DOHH2 (cell line): ENCODE measurements at regions not wholly inside any gene's neighbourhood (a gene's known extent, or its start where the extent isn't known, plus 50 kb on each side); places are given as distances from the start of the nearest gene placed in this dataset.

Experiments used
- EZH2phosphoT487 ChIP-seq: fragments of 200-600 bp; sonication (generic); IDR thresholded peaks from 2 replicates; pipeline ENCODE4 v1.6.1; 2017; ENCODE audit warnings: borderline replicate concordance, mild to moderate bottlenecking, antibody characterized with exemption, low read length, moderate library complexity, mixed read lengths
- TF ChIP-seq, protein P1 (sequence below): fragments of 200-600 bp; sonication (generic); IDR thresholded peaks from one replicate; pipeline ENCODE4 v1.5.1; 2014; ENCODE audit warnings: antibody characterized with exemption, mild to moderate bottlenecking, low read depth, low read length; ENCODE audit not compliant: poor library complexity, severe bottlenecking

DNA sequence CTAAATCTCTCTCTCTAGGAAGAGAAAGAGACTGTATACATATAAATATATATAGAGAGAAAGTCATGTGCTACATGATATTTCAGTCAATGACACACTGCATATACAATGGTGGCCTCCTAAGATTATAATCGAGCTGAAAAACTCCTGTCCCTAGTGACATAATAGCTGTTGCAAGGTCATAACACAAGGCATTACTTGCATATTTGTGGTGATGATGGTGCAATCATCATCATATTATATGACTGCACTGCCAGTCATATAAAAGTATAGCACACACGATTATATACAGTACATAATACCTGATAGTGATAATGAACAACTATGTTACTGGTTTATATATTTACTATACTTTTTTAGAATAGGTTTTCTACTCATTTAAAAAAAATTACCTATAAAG is 316.7 kb downstream of the FGFR2 start:
- TF ChIP-seq, protein P1, sequence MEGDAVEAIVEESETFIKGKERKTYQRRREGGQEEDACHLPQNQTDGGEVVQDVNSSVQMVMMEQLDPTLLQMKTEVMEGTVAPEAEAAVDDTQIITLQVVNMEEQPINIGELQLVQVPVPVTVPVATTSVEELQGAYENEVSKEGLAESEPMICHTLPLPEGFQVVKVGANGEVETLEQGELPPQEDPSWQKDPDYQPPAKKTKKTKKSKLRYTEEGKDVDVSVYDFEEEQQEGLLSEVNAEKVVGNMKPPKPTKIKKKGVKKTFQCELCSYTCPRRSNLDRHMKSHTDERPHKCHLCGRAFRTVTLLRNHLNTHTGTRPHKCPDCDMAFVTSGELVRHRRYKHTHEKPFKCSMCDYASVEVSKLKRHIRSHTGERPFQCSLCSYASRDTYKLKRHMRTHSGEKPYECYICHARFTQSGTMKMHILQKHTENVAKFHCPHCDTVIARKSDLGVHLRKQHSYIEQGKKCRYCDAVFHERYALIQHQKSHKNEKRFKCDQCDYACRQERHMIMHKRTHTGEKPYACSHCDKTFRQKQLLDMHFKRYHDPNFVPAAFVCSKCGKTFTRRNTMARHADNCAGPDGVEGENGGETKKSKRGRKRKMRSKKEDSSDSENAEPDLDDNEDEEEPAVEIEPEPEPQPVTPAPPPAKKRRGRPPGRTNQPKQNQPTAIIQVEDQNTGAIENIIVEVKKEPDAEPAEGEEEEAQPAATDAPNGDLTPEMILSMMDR, result no peak
- no peak for TF ChIP-seq EZH2phosphoT487
